GM23338 (cell line): ENCODE measurements at regions not wholly inside any gene's neighbourhood (a gene's known extent, or its start where the extent isn't known, plus 50 kb on each side); places are given as distances from the start of the nearest gene placed in this dataset.

ENCODE experiments used
- ATAC-seq: fragments of 200-7000 bp; cut with Tn5 transposase; 3 replicates; pipeline ENCODE4 v1.9.1; 2020
- DNase-seq: peaks from one replicate; pipeline ENCODE4 v3.0.0-alpha.2; 2015; ENCODE audit warnings: low spot score
- H2AFZ ChIP-seq: fragments of 200-600 bp; sonication (generic); 2 replicates; pipeline ENCODE4 v1.8.0; 2016; ENCODE audit warnings: antibody characterized with exemption, mild to moderate bottlenecking, moderate library complexity
- H3F3A ChIP-seq: fragments of 200-600 bp; sonication (generic); replicated peaks from 2 replicates; pipeline ENCODE4 v1.8.0; 2017; ENCODE audit warnings: antibody characterized with exemption, mixed run types, low read depth
- H3K27ac ChIP-seq: fragments of 200-600 bp; sonication (generic); 2 replicates; pipeline ENCODE4 v1.6.1; 2016; ENCODE audit warnings: low read depth
- H3K27me3 ChIP-seq: fragments of 200-600 bp; sonication (generic); 2 replicates; pipeline ENCODE4 v1.8.0; 2016; ENCODE audit warnings: mild to moderate bottlenecking, mixed run types, moderate library complexity; ENCODE audit not compliant: insufficient read depth
- H3K36me3 ChIP-seq: fragments of 200-600 bp; sonication (generic); 2 replicates; pipeline ENCODE4 v1.8.0; 2016; ENCODE audit warnings: mild to moderate bottlenecking; ENCODE audit not compliant: insufficient read depth
- H3K4me1 ChIP-seq: fragments of 200-600 bp; sonication (generic); 2 replicates; pipeline ENCODE4 v1.8.0; 2016; ENCODE audit warnings: mild to moderate bottlenecking, moderate library complexity; ENCODE audit not compliant: insufficient read depth
- H3K4me2 ChIP-seq: fragments of 200-600 bp; sonication (generic); 2 replicates; pipeline ENCODE4 v1.7.1; 2017; ENCODE audit warnings: mixed run types
- H3K4me3 ChIP-seq: fragments of 200-600 bp; sonication (generic); 2 replicates; pipeline ENCODE4 v1.6.1; 2016; ENCODE audit warnings: mixed run types
- H3K79me2 ChIP-seq: fragments of 200-600 bp; sonication (generic); replicated peaks from 2 replicates; pipeline ENCODE4 v1.8.0; 2017; ENCODE audit warnings: mild to moderate bottlenecking; ENCODE audit not compliant: insufficient read depth
- H3K9me2 ChIP-seq: fragments of 200-600 bp; sonication (generic); 2 replicates; pipeline ENCODE4 v1.8.0; 2017; ENCODE audit not compliant: insufficient read depth
- H4K20me1 ChIP-seq: fragments of 200-600 bp; sonication (generic); replicated peaks from 2 replicates; pipeline ENCODE4 v1.8.0; 2017; ENCODE audit warnings: mild to moderate bottlenecking; ENCODE audit not compliant: insufficient read depth
- H3K27ac Mint-ChIP-seq: 2 replicates; pipeline ENCODE4 v1.8.0; 2020; ENCODE audit warnings: inconsistent platforms, mild to moderate bottlenecking, moderate library complexity, mixed read lengths
- H3K27me3 Mint-ChIP-seq: 3 replicates; pipeline ENCODE4 v1.8.0; 2022; ENCODE audit warnings: low read depth, mild to moderate bottlenecking, moderate library complexity, mixed read lengths, inconsistent platforms; ENCODE audit not compliant: insufficient read depth, poor library complexity
- H3K36me3 Mint-ChIP-seq: 3 replicates; pipeline ENCODE4 v1.8.0; 2021; ENCODE audit warnings: low read depth, mild to moderate bottlenecking, inconsistent platforms, moderate library complexity, mixed read lengths
- H3K4me1 Mint-ChIP-seq: 3 replicates; pipeline ENCODE4 v1.8.0; 2020; ENCODE audit warnings: mild to moderate bottlenecking, inconsistent platforms, mixed read lengths
- H3K4me3 Mint-ChIP-seq: 3 replicates; pipeline ENCODE4 v1.8.0; 2021; ENCODE audit warnings: moderate library complexity, mild to moderate bottlenecking, inconsistent platforms, mixed read lengths
- H3K9me3 Mint-ChIP-seq: 3 replicates; pipeline ENCODE4 v1.8.0; 2020; ENCODE audit warnings: moderate library complexity, mild to moderate bottlenecking, inconsistent platforms, mixed read lengths
- CREB1 ChIP-seq: fragments of 250-450 bp; sonication (Bioruptor Pico); IDR thresholded peaks from 2 replicates; pipeline ENCODE4 v1.5.0; 2020; ENCODE audit warnings: low read depth, mild to moderate bottlenecking, moderate library complexity
- CTCF ChIP-seq, 2 experiments: fragments of 200-600 bp in 1 of 2; sonication (generic) in 1 of 2; conservative IDR thresholded peaks; 2 replicates each; pipeline versions ENCODE4 v1.5.1 to v1.6.1; 2016 to 2017; ENCODE audit warnings: antibody characterized with exemption in 2 of 2, low read depth in 2 of 2, mild to moderate bottlenecking in 2 of 2, moderate library complexity in 1 of 2
- ETS1 ChIP-seq: IDR thresholded peaks from 2 replicates; pipeline ENCODE4 v1.6.1; 2016; ENCODE audit warnings: antibody characterized with exemption
- EZH2 ChIP-seq: fragments of 200-600 bp; sonication (generic); IDR thresholded peaks from one replicate; pipeline ENCODE4 v1.8.0; 2017; ENCODE audit warnings: antibody characterized with exemption, mild to moderate bottlenecking, low read depth; ENCODE audit not compliant: unreplicated experiment
- EZH2phosphoT487 ChIP-seq: fragments of 200-600 bp; sonication (generic); IDR thresholded peaks from one replicate; pipeline ENCODE4 v1.8.1; 2018; ENCODE audit warnings: antibody characterized with exemption; ENCODE audit not compliant: unreplicated experiment
- JUNB ChIP-seq: IDR thresholded peaks from one replicate; pipeline ENCODE4 v1.6.1; 2016; ENCODE audit warnings: antibody characterized with exemption; ENCODE audit not compliant: unreplicated experiment
- POLR2AphosphoS5 ChIP-seq: IDR thresholded peaks from 2 replicates; pipeline ENCODE4 v1.6.1; 2016; ENCODE audit warnings: antibody characterized with exemption, low read depth
- REST ChIP-seq: IDR thresholded peaks from one replicate; pipeline ENCODE4 v1.6.1; 2018; ENCODE audit warnings: antibody characterized with exemption; ENCODE audit not compliant: unreplicated experiment
- STAT1 ChIP-seq: IDR thresholded peaks from one replicate; pipeline ENCODE4 v1.6.1; 2016; ENCODE audit warnings: antibody characterized with exemption; ENCODE audit not compliant: unreplicated experiment
- ZNF114 ChIP-seq: fragments of 250-450 bp; sonication (Bioruptor Pico); IDR thresholded peaks from 2 replicates; pipeline ENCODE4 v1.5.0; 2020; ENCODE audit warnings: mild to moderate bottlenecking, moderate library complexity
- ZNF331 ChIP-seq: fragments of 250-450 bp; sonication (Bioruptor Pico); IDR thresholded peaks from 2 replicates; pipeline ENCODE4 v1.5.0; 2020; ENCODE audit warnings: low read depth, mild to moderate bottlenecking, moderate library complexity

GRCh38 chr9:24657387-24657786 lies 111.7 kb upstream of the IZUMO3 start:
- Mint-ChIP-seq H3K4me1 (no peaks in the 10 kb centered on the region), H3K36me3 (peaks cover 7% of the 10 kb centered on the region), H3K27ac (no peak overlapping the region), H3K4me3 (no peak overlapping the region), H3K9me3 (peaks cover 21% of the 10 kb centered on the region), H3K27me3 (no peaks in the 10 kb centered on the region)
- no peak overlapping the region for H3K4me2 ChIP-seq
- no peaks in the 10 kb centered on the region for H3K4me1 ChIP-seq
- H2AFZ ChIP-seq: no peak overlapping the region
- TF ChIP-seq ETS1 (no peak), CREB1 (CRISPR knock-in tag) (no peak), CTCF (conservative IDR thresholded peaks at IDR 0.05; ENCODE audit: low read depth in 2 of 2) (no peak), REST (no peak), EZH2phosphoT487 (no peak), STAT1 (no peak), ZNF114 (CRISPR knock-in tag) (no peak), JUNB (no peak), POLR2AphosphoS5 (no peak), EZH2 (no peak), ZNF331 (CRISPR knock-in tag) (no peak)
- H3K4me3 ChIP-seq: no peak overlapping the region
- DNase-seq: no peak
- no peaks in the 10 kb centered on the region for H4K20me1 ChIP-seq
- no peak for ATAC-seq
- H3K79me2 ChIP-seq: no peaks in the 10 kb centered on the region
- H3K9me2 ChIP-seq: no peaks in the 10 kb centered on the region; the same call in 1 of the 2 replicates
- H3F3A ChIP-seq: no peaks in the 10 kb centered on the region
- no peaks in the 10 kb centered on the region; the same call in 1 of the 2 replicates for H3K36me3 ChIP-seq
- H3K27ac ChIP-seq: no peak overlapping the region
- H3K27me3 ChIP-seq: no peaks in the 10 kb centered on the region
